Neural progenitor cell (in vitro differentiated cells): ENCODE measurements at regions not wholly inside any gene's neighbourhood (a gene's known extent, or its start where the extent isn't known, plus 50 kb on each side); places are given as distances from the start of the nearest gene placed in this dataset.

Experiments
- CTCF ChIP-seq: fragments of 200-600 bp; sonication (generic); IDR thresholded peaks from 2 replicates; pipeline ENCODE4 v1.5.1; 2017; ENCODE audit warnings: antibody characterized with exemption, mild to moderate bottlenecking
- EZH2 ChIP-seq: fragments of 200-600 bp; sonication (generic); IDR thresholded peaks from 2 replicates; pipeline ENCODE4 v1.6.1; 2017; ENCODE audit warnings: antibody characterized with exemption, mild to moderate bottlenecking, moderate library complexity
- EZH2phosphoT487 ChIP-seq: fragments of 200-600 bp; sonication (generic); IDR thresholded peaks from 2 replicates; pipeline ENCODE4 v1.6.1; 2017; ENCODE audit warnings: antibody characterized with exemption

DNA sequence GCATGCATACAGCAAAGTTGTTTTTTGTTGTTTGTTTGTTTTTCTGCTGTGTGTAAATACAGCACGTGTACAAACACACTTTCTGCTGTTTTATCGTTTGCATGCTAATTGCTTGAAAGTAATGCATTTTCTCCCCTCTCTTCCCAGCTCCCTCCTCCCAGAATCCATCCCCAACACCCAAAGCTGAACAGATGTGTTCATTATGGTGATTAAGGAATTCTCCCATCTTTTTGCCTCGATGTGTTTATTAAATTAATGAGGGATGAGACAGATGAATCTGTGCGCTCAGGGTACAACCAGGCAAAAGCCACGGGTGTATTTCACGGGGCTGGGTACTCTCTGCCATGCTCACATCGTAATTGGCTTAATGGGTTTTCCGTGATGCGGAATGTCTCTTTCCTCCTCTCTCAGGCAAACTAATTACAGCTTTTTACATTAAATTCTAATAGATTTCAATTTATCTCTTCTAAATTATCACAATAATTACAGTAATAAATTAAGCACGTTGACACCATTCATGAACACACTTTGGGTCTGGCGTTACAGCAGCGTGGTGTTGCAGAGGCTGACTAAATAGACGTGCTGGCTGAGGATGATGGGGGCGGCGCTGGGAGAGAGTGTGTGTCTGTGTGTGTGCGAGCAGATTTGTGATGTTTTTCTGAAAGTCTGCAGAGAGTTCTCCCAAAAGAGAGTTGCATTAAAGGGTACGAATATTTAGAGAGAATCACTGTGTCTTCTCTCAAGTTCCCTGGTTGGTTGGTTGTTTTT is 117.7 kb downstream of the CRLF2 start:
- TF ChIP-seq CTCF, result no peak
- TF ChIP-seq EZH2, result no peak
- TF ChIP-seq EZH2phosphoT487, result no peak
